ENCODE measurements at regions not wholly inside any gene's neighbourhood (a gene's known extent, or its start where the extent isn't known, plus 50 kb on each side); places are given as distances from the start of the nearest gene placed in this dataset.

- TF ChIP-seq, protein P1, sequence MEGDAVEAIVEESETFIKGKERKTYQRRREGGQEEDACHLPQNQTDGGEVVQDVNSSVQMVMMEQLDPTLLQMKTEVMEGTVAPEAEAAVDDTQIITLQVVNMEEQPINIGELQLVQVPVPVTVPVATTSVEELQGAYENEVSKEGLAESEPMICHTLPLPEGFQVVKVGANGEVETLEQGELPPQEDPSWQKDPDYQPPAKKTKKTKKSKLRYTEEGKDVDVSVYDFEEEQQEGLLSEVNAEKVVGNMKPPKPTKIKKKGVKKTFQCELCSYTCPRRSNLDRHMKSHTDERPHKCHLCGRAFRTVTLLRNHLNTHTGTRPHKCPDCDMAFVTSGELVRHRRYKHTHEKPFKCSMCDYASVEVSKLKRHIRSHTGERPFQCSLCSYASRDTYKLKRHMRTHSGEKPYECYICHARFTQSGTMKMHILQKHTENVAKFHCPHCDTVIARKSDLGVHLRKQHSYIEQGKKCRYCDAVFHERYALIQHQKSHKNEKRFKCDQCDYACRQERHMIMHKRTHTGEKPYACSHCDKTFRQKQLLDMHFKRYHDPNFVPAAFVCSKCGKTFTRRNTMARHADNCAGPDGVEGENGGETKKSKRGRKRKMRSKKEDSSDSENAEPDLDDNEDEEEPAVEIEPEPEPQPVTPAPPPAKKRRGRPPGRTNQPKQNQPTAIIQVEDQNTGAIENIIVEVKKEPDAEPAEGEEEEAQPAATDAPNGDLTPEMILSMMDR (IDR thresholded peaks at IDR 0.05), result no peak
- TF ChIP-seq EP300 (IDR thresholded peaks at IDR 0.05), result no peak
Observed at GRCh38 chr4:160370046-160370445, 1267.2 kb downstream of the RAPGEF2 start.

Data from ovary (tissue), 3 donors.